ENCODE measurements at regions not wholly inside any gene's neighbourhood (a gene's known extent, or its start where the extent isn't known, plus 50 kb on each side); places are given as distances from the start of the nearest gene placed in this dataset.

DNA sequence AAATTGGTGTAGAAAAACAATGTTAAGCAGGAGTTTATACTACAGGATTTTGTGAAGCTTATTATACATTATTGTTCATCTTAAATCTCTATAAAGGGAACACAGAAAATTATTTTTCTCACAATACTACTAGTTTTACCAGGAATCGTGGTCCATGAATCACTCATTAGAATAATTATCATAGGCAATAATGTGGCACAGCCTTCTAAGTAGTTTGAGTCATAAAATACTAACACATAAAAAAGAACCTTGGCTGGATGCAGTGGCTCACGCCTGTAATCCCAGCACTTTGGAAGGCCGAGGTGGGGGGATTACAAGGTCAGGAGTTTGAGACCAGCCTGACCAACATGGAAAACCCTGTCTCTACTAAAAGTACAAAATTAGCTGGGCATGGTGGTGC, 393.1 kb upstream of the ZNF717 start:
- TF ChIP-seq POLR2A (IDR thresholded peaks at IDR 0.05; ENCODE audit: low read length) (no peak), GATA1 (IDR thresholded peaks at IDR 0.05; ENCODE audit: low read depth, low read length) (no peak)

All from erythroblast (primary cell).